ENCODE measurements at regions not wholly inside any gene's neighbourhood (a gene's known extent, or its start where the extent isn't known, plus 50 kb on each side); places are given as distances from the start of the nearest gene placed in this dataset.
A peak's percentile ranks its signal among the peaks of the same experiment; 100 is the strongest.
"Not testable (repeated sequence)": the region's sequence is repeated elsewhere in the genome, so short reads cannot be mapped to it uniquely, and the experiment has no call there.

- DNase-seq (ENCODE audit: low spot score) = no peak
These were observed 308.1 kb upstream of the HS3ST5 start for GRCh38 chr6:114650891-114651290.

DNA sequence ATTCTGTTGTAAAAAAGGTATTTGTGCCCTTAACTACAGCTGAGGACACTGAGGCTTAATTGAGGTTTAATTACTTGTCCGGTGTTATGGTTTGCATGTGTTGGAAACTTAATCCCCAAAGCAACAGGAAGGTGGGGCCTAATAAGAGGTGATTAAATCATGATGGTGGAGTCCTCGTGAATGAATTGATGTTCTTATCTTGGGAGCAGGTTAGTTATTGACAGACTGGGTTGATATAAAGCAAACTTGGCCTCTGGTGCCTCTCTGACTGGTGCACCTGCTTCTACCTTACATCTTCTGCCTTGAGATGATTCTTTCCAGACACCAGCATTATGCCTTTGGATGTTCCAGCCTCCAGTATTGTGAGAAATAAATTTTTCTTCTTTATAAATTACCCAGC lies 306.5 kb upstream of the HS3ST5 start:
- DNase-seq (ENCODE audit: low spot score) = no peak

GRCh38 chr6:114648847-114649246 lies 306.0 kb upstream of the HS3ST5 start:
- no peak for DNase-seq (ENCODE audit: low spot score)

GRCh38 chr6:114638341-114638740 lies 295.5 kb upstream of the HS3ST5 start:
- DNase-seq (ENCODE audit: low spot score) = no peak

DNA sequence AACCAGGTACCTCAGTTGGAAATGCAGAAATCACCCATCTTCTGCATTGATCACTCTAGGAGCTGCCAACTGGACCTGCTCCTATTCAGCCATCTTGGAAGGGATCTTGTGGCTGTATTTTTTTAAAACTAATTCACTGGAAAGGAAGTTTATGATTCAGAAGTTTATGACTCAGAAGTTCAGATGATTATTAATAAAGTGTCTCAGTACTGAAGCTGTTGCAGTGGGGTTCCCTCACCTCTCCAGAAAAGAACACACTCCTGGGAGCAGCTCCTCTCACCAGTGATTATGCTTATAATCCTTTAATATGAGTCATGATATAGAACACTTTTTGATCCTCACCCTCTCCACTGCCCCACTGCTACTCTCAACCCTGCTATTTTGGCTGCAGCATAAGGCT lies 291.2 kb upstream of the HS3ST5 start:
- DNase-seq (ENCODE audit: low spot score) = no peak

- not testable (repeated sequence) for DNase-seq (ENCODE audit: low spot score)
These were observed 283.4 kb upstream of the HS3ST5 start for GRCh38 chr6:114626226-114626625.

DNA sequence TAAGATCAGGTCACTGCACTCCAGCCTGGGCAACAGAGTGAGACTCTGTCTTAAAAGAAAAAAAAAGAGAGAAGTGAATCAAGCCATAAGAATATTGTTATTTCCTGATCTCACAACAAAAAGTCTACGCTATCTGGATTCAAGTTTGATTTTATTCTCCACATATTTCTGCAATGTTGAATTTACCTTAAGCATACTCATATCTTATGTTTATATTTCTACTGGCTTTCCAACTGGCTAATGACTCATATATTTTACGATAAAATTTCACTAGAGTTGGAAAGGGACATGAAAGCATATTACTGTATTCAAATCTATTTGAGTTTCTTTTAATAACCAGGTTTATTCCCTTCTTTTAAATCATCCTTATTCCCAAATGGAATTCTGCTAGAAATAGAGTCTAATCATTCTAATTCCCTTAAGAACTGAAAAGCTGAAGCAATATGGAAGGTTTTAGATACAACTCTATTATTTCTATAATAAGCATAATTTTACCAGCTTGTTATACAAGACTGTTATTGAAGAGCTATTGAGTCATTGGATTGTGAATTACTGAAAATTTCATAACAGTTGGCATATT lies 276.9 kb upstream of the HS3ST5 start:
- DNase-seq (ENCODE audit: low spot score) = no peak

GRCh38 chr6:114611696-114612095 lies 268.9 kb upstream of the HS3ST5 start:
- DNase-seq (ENCODE audit: low spot score) = no peak

GRCh38 chr6:114608091-114608490 lies 265.3 kb upstream of the HS3ST5 start:
- no peak for DNase-seq (ENCODE audit: low spot score)

DNA sequence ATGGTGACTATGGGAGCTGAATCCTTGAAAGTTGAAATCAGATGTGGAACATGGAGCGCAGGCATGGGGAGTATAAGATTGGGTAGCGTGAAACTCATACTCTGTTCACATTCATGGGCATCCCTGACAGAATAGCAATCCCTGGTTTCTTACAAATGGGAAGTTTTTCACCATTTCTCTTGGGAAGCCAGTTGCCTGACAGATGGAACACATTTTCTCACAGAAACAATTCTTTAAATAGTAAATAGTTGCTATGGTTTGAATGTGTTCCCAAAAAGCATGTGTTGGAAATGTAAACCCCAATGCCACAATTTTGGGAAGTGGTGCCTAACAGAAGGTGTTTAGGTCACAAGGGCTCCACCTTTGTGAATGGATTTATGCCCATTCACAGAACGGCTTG lies 262.8 kb upstream of the HS3ST5 start:
- DNase-seq (ENCODE audit: low spot score) = peak; percentile 5

GRCh38 chr6:114600381-114600780 lies 257.6 kb upstream of the HS3ST5 start:
- no peak for DNase-seq (ENCODE audit: low spot score)

GRCh38 chr6:114595591-114595990 lies 252.8 kb upstream of the HS3ST5 start:
- DNase-seq (ENCODE audit: low spot score) = no peak

- no peak for DNase-seq (ENCODE audit: low spot score)
These were observed 252.4 kb upstream of the HS3ST5 start for GRCh38 chr6:114595186-114595585.

DNA sequence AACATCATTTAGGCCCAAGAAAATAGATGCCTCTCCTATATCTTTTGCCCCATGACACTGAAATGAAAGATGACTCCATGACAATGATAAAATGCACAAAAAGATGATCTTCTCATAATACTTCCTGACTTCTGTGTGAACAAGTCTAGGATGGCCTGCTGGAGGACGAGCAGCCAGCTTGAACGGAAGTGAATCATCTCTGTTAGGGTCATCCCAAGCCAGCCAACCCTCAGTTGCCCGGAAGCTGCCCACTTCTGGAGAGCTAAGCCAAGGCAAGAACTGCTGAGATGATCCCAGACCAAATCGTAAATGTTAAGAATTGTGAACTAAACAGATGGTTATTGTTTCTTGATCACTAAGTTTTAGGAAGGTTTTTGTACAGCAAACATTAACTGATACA lies 249.7 kb upstream of the HS3ST5 start:
- DNase-seq (ENCODE audit: low spot score) = no peak

GRCh38 chr6:114588726-114589125 lies 245.9 kb upstream of the HS3ST5 start:
- DNase-seq (ENCODE audit: low spot score) = no peak

DNA sequence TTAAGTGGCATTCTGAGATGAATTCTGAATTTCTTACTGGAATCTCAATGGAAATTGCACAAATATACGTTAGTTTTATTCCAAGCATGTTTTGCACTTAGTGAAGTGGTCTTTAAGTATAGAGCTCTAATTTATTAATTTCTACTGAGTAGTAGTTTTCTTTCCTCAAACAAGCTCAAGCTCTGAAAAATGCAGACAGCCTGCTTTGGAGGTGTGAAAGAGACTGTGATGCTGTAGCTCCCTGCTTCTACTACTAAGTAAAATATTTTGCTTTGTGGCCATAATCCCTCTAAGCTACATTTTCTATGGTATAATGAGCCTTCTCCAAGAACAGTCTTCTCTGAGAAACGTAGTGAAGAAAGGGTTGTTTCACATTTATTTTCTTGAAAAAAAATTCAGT lies 243.5 kb upstream of the HS3ST5 start:
- no peak for DNase-seq (ENCODE audit: low spot score)

DNA sequence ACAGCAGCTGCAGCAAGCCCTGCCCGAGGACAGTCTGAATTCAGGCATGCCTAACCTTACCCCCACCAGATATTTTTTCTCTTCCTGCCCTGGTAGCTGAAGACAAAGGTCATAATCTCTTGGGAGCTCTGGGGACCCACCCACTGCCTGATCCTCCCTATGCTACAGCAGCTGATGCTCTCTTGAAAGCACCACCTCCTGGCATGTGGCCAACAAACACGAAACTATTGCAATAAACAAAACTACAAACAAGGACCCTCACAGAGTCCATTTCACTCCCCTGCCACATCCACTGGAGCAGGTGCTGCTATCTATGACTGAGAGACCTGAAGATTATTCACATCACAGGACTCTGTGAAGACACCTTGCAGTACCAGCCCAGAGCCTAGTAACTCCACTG lies 238.5 kb upstream of the HS3ST5 start:
- no peak for DNase-seq (ENCODE audit: low spot score)

DNA sequence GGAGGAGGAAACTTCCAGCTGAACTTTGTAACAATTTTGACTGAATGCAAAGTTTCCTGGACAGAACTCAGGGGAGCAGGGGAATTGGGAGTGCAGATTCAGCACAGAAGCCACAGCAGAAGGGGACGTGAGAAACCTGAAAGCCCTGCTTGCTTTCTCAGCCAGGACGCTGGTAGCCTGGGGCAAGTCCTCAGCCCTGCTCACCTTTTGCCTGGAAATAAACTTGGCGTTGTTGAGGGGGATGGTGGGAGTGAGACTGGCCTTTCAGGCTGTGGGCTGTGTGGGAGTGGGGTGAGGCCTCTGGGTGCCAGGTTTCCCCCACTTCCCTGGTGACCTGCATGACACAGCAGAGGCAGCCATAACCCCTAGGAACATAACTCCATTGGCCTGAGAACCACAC lies 238.1 kb upstream of the HS3ST5 start:
- DNase-seq (ENCODE audit: low spot score) = no peak

GRCh38 chr6:114579486-114579885 lies 236.7 kb upstream of the HS3ST5 start:
- DNase-seq (ENCODE audit: low spot score) = no peak

- no peak for DNase-seq (ENCODE audit: low spot score)
These were observed 234.3 kb upstream of the HS3ST5 start for GRCh38 chr6:114577109-114577508.

- no peak for DNase-seq (ENCODE audit: low spot score)
These were observed 233.5 kb upstream of the HS3ST5 start for GRCh38 chr6:114576330-114576729.

DNA sequence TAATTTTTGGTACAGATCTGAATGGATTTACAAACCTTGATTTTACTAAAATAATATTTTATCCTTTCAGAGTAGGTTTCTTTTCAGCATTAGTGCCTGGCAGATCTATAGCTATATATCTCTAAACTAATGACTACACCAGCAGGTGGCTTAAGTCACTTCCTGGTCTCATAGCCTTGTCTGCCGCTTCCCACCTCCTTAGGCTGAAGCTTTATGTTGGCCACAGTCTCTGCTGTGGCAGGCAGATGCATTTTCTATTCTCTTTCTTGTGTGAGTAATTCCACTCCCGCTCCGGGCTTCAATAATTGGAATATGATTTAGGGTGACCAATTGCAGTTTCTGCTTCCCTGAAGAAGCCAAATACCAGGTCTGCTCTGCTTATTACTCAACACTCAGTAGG lies 226.8 kb upstream of the HS3ST5 start:
- no peak for DNase-seq (ENCODE audit: low spot score)

- no peak for DNase-seq (ENCODE audit: low spot score)
These were observed 221.6 kb upstream of the HS3ST5 start for GRCh38 chr6:114564302-114564933.

GRCh38 chr6:114559419-114559818 lies 216.6 kb upstream of the HS3ST5 start:
- DNase-seq (ENCODE audit: low spot score) = no peak

All from Ammon's horn (tissue), 1 donor.